LNCAP (cell line): ENCODE measurements at regions not wholly inside any gene's neighbourhood (a gene's known extent, or its start where the extent isn't known, plus 50 kb on each side); places are given as distances from the start of the nearest gene placed in this dataset.

Experiments used
- CTCF ChIP-seq: fragments of 450-650 bp; IDR thresholded peaks from 2 replicates; pipeline ENCODE4 v1.5.1; 2017; ENCODE audit warnings: mild to moderate bottlenecking

DNA sequence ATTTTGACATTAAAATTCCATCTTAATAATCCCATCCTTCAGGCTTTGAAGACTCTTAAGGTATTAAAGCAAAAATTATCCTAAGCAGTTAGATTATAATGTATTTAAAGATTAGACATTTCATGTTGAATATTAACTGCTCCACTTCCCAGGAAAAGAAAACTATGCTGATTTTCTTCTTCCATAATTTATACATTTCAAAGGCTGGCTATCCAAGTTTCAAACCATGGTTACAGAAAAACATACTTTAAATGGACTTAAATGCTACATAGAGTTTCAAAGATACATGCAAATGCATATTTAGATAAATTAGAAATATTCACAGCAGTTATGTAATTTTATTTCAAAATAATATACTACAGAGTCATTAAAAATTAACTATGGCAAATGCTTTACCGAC lies 1505.6 kb upstream of the ZEB2 start:
- TF ChIP-seq CTCF = no peak

DNA sequence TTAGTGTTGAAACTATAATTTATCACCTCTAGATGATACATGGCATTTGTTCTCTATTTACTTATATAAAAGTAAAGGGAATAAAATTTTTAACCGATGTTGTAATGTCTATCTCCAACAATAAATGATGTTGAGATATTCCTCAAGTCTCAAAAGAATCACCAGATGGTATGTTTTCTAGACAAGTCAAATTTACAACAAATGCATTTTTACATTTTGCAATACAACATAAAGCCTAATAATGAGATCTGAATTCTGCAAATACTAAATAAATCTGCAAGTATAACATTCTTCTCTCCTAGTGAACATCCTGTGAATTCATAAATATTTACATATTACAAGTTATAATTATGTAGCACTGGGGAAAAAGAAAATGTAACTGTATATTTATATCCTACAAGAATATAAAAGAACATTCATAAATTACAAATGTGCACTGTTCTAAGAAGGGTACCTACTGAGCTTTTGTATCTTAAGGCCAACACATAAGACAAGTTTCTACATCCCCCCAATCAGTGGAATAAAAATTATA lies 1504.4 kb upstream of the ZEB2 start:
- TF ChIP-seq CTCF = no peak

- no peak for TF ChIP-seq CTCF
These were observed 1484.5 kb upstream of the ZEB2 start for GRCh38 chr2:146004462-146004861.

DNA sequence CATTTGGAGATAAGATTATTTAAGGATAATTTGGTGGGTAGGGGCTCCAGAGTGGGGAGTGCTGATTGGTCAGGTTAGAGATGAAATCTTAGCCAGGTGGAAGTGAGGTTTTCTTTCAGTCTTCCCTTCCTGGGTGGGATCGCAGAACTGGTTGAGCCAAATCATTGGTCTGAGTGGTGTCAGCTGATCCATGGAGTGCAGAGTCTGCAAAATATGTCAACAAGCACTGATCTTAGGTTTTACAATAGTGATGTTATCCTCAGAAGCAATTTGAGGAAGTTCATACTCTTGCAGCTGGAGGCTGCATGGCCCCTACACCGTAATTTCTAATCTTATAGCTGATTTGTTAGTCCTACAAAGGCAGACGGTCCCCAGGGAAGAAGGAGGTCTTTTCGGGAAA lies 1483.4 kb upstream of the ZEB2 start:
- TF ChIP-seq CTCF = no peak

GRCh38 chr2:145994910-145995309 lies 1475.0 kb upstream of the ZEB2 start:
- TF ChIP-seq CTCF = no peak

DNA sequence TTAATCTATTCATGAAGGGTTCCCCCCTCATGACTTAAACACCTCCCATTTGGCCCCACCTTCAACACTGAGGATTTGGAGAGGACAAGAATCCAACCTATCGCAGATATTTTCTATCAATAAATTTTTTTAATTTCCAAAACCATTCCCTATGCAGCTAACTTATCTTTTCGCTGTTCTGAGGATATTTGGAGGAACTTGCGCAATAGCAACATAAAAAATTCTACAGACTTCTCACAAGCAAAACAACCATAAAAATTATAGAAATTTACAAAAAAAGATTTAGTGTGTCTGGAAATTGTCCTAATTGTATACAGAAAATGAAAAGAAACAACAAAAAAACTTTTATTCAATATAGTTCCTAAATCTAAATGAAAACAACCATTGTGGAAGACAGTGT lies 1472.7 kb upstream of the ZEB2 start:
- no peak for TF ChIP-seq CTCF

DNA sequence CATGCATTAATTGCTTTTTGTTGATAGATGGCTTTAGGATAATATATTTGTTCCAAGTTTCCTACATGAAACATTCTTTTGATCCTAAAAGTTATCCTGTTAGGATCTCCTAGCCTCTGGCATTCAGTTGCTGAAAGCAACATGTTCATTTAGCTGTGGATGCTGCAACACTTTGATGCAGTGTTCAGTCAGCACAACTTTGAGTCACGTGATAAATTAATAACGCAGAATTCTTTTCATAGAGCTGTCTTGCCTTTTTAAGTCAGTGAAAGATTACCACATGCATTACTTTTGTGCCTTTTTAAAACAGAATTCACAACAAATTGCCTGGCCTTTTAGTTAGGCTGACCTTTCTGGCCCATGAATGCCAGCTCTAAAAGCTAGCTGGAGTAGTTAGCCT lies 1467.9 kb upstream of the ZEB2 start:
- TF ChIP-seq CTCF = no peak

GRCh38 chr2:145985517-145985916 lies 1465.6 kb upstream of the ZEB2 start:
- no peak for TF ChIP-seq CTCF
